HG02943 (cell line): ENCODE measurements at regions not wholly inside any gene's neighbourhood (a gene's known extent, or its start where the extent isn't known, plus 50 kb on each side); places are given as distances from the start of the nearest gene placed in this dataset.
"Not testable (repeated sequence)": the region's sequence is repeated elsewhere in the genome, so short reads cannot be mapped to it uniquely, and the experiment has no call there.

Source experiments
- ATAC-seq: cut with Tn5 transposase; IDR thresholded peaks from one replicate; pipeline ENCODE4 v1.9.1; 2021; ENCODE audit warnings: mild to moderate bottlenecking, low read depth, moderate library complexity; ENCODE audit not compliant: unreplicated experiment

DNA sequence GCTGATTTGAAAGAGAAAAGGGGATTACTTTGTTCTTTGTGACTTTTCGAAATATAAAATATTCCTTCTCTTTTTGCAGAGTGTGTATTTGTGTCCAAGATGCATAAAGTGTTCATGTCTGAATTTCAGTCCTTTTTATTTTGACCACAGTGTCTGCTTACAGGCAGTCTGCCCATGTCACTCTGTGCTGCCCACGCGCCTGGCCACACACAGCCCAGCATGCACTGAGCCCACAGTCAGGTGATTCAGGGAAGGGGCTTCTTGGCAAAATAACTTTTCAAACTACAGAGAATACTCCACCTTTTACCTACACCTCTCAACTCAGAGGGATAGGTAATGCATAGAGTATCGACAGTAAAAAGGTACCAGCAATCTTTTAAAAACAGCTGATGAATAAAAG is 142.5 kb upstream of the TRPC4 start:
- no peak for ATAC-seq

DNA sequence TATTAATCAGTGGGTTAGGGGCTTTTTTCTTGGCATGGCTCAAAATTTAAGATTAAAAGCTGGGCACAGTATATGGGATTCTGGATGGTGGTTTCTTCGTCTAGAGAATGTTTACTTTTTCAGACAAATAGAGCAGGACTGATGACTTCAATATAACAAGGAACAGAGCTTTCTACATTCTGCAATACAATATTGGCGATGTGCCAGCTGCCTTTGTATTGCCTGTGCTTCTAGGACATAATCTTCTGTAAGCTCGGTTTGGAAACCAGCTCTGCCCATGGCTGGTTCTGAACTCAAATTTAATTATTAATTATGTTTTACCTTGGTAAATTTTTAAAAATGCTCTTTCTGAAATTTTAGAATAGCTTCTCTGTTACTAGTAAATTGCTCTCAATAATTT is 139.1 kb upstream of the TRPC4 start:
- ATAC-seq, result no peak

GRCh38 chr13:38002606-38003005 is 133.0 kb upstream of the TRPC4 start:
- ATAC-seq, result no peak

DNA sequence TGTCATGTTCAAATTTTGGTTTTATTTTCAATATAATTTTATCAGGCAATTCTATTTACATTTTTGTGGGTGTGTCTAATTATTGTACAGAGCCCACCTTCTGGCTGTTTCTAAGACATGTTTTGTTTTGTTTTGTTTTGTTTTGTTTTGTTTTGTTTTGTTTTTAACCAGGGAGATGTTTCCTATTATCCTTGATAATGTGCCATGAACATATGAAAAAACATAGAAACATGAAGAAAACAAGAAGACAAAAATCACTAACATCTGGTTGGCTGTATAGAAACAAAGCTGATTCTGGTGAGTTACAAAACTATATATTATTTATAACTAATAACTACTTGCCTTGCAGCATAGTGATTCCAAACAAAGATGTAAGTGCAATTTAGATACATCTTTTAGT is 128.1 kb upstream of the TRPC4 start:
- no peak for ATAC-seq

- ATAC-seq, result no peak
Measured at GRCh38 chr13:37995092-37995491, 125.5 kb upstream of the TRPC4 start.

DNA sequence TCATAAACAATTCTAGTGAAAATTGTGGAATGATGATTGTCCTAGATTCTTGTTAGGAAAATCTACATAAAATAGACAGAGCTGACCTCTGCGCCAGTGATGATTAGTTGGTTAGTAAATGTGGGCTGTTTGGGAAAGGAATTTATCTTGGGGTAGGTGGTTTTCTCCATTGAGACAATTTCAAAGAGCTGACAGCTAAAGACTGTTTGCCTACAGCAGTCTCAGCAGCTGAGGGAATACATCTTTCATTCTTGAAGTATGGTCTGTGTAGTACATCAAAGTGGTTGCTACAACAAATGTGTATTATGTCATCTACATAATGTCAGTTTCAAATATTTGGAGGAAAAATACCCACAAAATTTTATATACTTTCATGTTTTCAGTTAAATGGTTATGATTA is 117.2 kb upstream of the TRPC4 start:
- no peak for ATAC-seq

GRCh38 chr13:37985281-37985680 is 115.7 kb upstream of the TRPC4 start:
- ATAC-seq, result no peak

GRCh38 chr13:37984357-37984756 is 114.8 kb upstream of the TRPC4 start:
- ATAC-seq, result no peak

DNA sequence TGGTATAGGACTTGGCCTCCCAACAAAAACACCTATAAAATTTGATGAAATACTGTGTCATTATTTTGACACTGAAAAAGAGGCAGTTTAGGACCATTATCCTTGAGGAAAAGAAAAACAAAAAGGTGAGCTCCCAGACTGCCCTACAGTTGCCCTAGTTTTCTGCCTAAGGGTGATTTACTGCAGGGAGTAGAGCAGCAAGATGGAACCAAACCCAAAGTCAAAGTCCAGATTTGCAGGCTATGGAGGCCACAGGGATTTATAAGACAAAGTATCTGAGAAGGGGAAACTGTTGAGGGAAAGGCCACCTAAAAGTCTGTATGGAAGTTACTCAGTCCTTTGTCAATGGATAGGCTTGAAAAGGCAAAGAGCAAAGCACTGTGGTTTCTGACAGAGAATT is 112.4 kb upstream of the TRPC4 start:
- no peak for ATAC-seq

DNA sequence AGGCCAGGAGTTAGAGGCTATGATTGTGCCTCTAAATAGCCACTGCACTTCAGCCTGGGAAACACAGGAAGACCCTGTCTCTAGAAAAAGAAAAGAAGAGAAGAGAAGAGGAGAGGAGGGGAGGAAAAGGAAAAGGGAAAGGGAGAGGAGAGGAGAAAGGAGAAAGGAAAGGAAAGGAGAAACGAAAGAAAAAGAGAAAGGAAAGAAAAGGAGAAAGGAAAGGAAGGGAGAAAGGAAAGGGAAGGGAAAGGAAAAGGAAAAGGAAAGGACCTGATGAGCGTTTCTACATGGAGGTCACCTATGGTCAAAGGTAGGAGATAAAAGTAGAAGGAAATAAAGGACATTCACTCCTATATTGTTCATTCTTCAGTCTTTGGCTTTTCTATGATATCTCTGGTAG is 109.1 kb upstream of the TRPC4 start:
- ATAC-seq, result no peak

DNA sequence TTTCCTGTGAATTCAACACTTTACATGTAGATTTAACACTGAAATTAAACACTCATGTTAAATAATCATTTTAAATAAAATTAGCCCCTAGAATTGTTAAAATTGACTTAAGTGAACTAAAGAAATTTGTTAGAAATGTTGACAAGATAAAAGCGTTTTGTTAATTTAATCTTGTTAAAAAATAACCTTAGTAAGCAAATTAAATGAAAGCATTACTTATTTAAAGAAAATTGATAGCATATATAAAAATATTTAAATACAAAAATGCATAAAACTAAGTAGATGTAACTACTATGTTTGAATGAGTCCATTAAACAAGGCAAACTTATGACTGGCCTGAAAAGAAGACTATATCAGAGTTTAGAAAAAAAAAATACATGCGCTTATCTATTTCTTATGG is 99.0 kb upstream of the TRPC4 start:
- ATAC-seq, result no peak

- ATAC-seq, result no peak
Measured at GRCh38 chr13:37966266-37966665, 96.7 kb upstream of the TRPC4 start.

- no peak for ATAC-seq
Measured at GRCh38 chr13:37960427-37960826, 90.9 kb upstream of the TRPC4 start.

DNA sequence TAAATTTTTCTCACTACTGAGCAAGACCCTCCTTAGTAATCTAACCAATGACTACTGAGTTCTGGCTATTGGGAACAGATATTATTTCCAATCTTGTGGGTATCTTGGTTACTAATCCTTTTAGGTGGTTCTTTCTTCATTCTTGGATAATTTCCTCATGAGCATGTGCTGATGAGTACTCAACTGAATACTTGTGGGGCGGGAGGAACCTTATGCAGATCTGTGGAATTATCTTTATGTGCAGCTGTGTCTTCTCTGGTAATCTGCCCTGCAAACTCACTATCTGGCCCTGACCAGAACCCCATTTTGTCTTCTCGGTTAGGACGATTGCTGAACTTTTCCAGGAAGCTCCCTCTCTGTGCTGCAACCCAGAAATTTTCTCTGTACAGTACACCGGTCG is 89.7 kb upstream of the TRPC4 start:
- ATAC-seq, result no peak

GRCh38 chr13:37956536-37956935 is 87.0 kb upstream of the TRPC4 start:
- ATAC-seq, result no peak

GRCh38 chr13:37954597-37954996 is 85.0 kb upstream of the TRPC4 start:
- ATAC-seq, result not testable (repeated sequence)

DNA sequence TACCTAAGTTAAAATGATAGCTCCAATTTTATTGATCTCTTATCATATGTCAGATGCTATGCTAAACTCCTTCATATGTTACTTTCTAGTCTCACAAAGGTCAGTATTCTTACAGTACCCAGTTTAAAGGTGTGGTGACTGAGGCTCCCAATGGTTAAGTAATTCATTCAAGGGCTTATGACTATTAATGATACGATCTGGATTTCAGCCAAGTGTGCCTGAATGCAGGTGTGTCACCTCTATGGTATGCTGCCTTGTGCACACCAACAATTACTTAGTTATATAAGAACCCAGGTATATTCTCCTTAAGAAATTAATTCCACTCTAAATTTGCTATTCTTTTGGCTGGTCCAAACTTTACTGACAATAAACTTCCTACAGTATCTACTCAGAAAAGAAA is 84.6 kb upstream of the TRPC4 start:
- ATAC-seq, result no peak

DNA sequence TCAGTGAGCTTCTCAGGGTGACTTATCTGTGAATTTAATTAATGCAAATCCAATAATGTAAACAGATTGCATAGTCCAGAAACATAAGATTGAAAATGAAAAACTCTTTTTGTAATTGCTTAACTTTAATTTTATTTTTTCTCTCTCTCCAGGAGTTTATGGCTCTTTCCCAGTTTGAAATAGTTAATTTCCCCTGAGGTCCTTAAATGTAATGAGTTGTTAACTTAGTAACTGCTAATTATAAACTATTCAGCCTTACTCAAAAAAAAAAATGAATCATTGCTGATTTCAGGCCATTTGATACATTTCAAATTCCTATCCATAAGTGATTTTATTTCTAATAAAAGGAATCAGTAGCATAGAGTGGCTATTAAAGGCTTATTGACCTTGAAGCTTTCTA is 84.1 kb upstream of the TRPC4 start:
- ATAC-seq, result no peak

DNA sequence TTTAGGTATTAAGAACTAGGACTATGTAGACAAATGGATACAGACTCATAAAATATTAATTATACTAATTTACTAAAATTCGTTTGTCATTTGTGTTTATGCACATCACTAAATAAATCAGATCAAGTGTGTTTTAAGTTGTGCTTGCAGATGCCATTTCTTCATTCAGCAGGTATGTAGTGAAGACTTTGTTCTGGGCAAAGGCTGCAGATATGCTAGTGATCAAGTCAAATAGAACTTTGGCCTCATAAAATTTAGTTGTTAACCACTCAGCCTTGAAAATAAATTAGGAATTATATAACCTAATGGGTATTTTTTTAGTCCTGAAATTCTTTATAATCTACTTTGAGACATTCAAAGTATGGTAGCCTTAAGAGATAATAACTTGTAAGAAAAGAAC is 80.4 kb upstream of the TRPC4 start:
- ATAC-seq, result no peak

DNA sequence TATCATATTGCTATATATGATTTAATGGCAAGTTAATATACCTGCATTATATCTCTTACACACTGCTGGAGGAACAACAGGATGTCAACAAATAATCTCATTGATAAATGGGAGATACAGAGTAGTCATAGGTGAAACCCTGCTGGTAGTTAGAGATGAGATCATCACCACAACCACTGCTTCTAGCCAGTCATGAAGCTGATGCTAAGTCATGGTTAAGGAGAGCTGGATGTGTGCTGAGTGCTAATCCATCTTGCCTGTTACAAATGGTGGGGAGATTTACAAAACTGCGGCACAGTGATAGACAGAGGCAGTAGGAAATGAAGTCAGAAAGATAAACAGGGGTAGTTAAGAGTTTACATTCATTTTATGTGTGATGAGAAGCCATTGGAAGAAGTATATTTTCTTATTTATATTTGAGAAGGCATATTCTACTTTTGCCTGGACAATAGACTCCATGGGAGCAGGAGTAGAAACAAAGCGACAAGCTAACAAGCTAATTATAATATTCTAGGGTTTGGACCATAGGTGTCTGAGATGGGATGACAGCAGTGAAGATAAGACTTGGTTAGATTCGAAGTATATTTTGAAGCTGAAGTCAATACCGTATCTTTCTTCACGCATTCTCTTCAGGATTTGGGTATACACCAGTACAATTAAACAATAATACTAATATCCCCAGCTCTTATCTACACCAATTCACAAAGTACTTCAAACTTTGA is 78.0 kb upstream of the TRPC4 start:
- ATAC-seq, result no peak

- ATAC-seq, result no peak
Measured at GRCh38 chr13:37945651-37946575, 76.3 kb upstream of the TRPC4 start.

GRCh38 chr13:37944869-37945442 is 75.4 kb upstream of the TRPC4 start:
- no peak for ATAC-seq
